Neural progenitor cell (in vitro differentiated cells): ENCODE measurements at regions not wholly inside any gene's neighbourhood (a gene's known extent, or its start where the extent isn't known, plus 50 kb on each side); places are given as distances from the start of the nearest gene placed in this dataset.

Experiments used
- DNase-seq: peaks from one replicate; pipeline ENCODE4 v3.0.0-alpha.2; 2016; ENCODE audit warnings: low spot score
- H2AFZ ChIP-seq: fragments of 200-600 bp; sonication (generic); replicated peaks from 2 replicates; pipeline ENCODE4 v1.6.1; 2016; ENCODE audit warnings: antibody characterized with exemption
- H3F3A ChIP-seq: fragments of 200-600 bp; sonication (generic); 2 replicates; pipeline ENCODE4 v1.6.1; 2016; ENCODE audit warnings: antibody characterized with exemption, low read depth
- H3K27ac ChIP-seq: fragments of 200-600 bp; sonication (generic); 2 replicates; pipeline ENCODE4 v1.5.1; 2016; ENCODE audit warnings: mild to moderate bottlenecking
- H3K27me3 ChIP-seq: fragments of 200-600 bp; sonication (generic); 2 replicates; pipeline ENCODE4 v1.6.1; 2016; ENCODE audit warnings: mild to moderate bottlenecking, moderate library complexity
- H3K36me3 ChIP-seq: fragments of 200-600 bp; sonication (generic); 2 replicates; pipeline ENCODE4 v1.5.1; 2016
- H3K4me1 ChIP-seq: fragments of 200-600 bp; sonication (generic); 2 replicates; pipeline ENCODE4 v1.6.1; 2016; ENCODE audit warnings: mixed run types
- H3K4me2 ChIP-seq: fragments of 200-600 bp; sonication (generic); 2 replicates; pipeline ENCODE4 v1.6.1; 2016
- H3K4me3 ChIP-seq: fragments of 200-600 bp; sonication (generic); 2 replicates; pipeline ENCODE4 v1.5.1; 2016
- H3K79me2 ChIP-seq: fragments of 200-600 bp; sonication (generic); 2 replicates; pipeline ENCODE4 v1.6.1; 2016; ENCODE audit warnings: low read depth
- H3K9ac ChIP-seq: fragments of 200-600 bp; sonication (generic); 2 replicates; pipeline ENCODE4 v1.6.1; 2016
- H3K9me3 ChIP-seq: fragments of 200-600 bp; sonication (generic); 2 replicates; pipeline ENCODE4 v1.5.1; 2016; ENCODE audit warnings: low read depth
- H4K20me1 ChIP-seq: fragments of 200-600 bp; sonication (generic); 2 replicates; pipeline ENCODE4 v1.6.1; 2016; ENCODE audit warnings: low read depth
- H3K27ac Mint-ChIP-seq: 3 replicates; pipeline ENCODE4 v1.8.0; 2021; ENCODE audit warnings: mixed read lengths
- H3K27me3 Mint-ChIP-seq: 2 replicates; pipeline ENCODE4 v1.8.0; 2022; ENCODE audit warnings: low read depth, mild to moderate bottlenecking, inconsistent platforms, moderate library complexity, mixed read lengths; ENCODE audit not compliant: insufficient read depth
- H3K36me3 Mint-ChIP-seq: 3 replicates; pipeline ENCODE4 v1.8.0; 2021; ENCODE audit warnings: mixed read lengths
- H3K4me1 Mint-ChIP-seq: 3 replicates; pipeline ENCODE4 v1.8.0; 2021; ENCODE audit warnings: mixed read lengths
- H3K4me3 Mint-ChIP-seq: 3 replicates; pipeline ENCODE4 v1.8.0; 2021; ENCODE audit warnings: mild to moderate bottlenecking, moderate library complexity, mixed read lengths
- H3K9me3 Mint-ChIP-seq: 3 replicates; pipeline ENCODE4 v1.8.0; 2020; ENCODE audit warnings: mixed read lengths
- CTCF ChIP-seq: fragments of 200-600 bp; sonication (generic); IDR thresholded peaks from 2 replicates; pipeline ENCODE4 v1.5.1; 2017; ENCODE audit warnings: antibody characterized with exemption, mild to moderate bottlenecking
- EZH2 ChIP-seq: fragments of 200-600 bp; sonication (generic); IDR thresholded peaks from 2 replicates; pipeline ENCODE4 v1.6.1; 2017; ENCODE audit warnings: antibody characterized with exemption, mild to moderate bottlenecking, moderate library complexity
- EZH2phosphoT487 ChIP-seq: fragments of 200-600 bp; sonication (generic); IDR thresholded peaks from 2 replicates; pipeline ENCODE4 v1.6.1; 2017; ENCODE audit warnings: antibody characterized with exemption

- Histone ChIP-seq H3K4me1 (no peaks in the 10 kb centered on the region), H2AFZ (no peak overlapping the region), H3K27me3 (no peaks in the 10 kb centered on the region), H3F3A (no peaks in the 10 kb centered on the region), H3K4me3 (no peak overlapping the region), H3K9me3 (no peaks in the 10 kb centered on the region), H3K79me2 (no peaks in the 10 kb centered on the region), H3K27ac (no peak overlapping the region), H3K36me3 (no peaks in the 10 kb centered on the region), H4K20me1 (no peaks in the 10 kb centered on the region), H3K9ac (no peak overlapping the region), H3K4me2 (no peak overlapping the region)
- Mint-ChIP-seq H3K9me3 (no peaks in the 10 kb centered on the region), H3K27ac (no peak overlapping the region), H3K27me3 (peaks cover 5% of the 10 kb centered on the region), H3K36me3 (no peaks in the 10 kb centered on the region), H3K4me3 (no peak overlapping the region), H3K4me1 (peaks cover 10% of the 10 kb centered on the region)
- no peak for DNase-seq
- TF ChIP-seq CTCF = no peak
- TF ChIP-seq EZH2phosphoT487 = no peak
- no peak for TF ChIP-seq EZH2
These were observed 148.7 kb upstream of the SPAG17 start for GRCh38 chr1:118333601-118334210.

- H3K27me3 ChIP-seq = no peaks in the 10 kb centered on the region
- no peaks in the 10 kb centered on the region for H3K36me3 ChIP-seq
- TF ChIP-seq EZH2phosphoT487 (no peak), EZH2 (no peak), CTCF (no peak)
- H2AFZ ChIP-seq = no peak overlapping the region
- H3K9me3 Mint-ChIP-seq = peaks cover 1% of the 10 kb centered on the region
- H3K4me3 ChIP-seq = no peak overlapping the region
- no peaks in the 10 kb centered on the region for H3K79me2 ChIP-seq
- no peaks in the 10 kb centered on the region for H3K9me3 ChIP-seq
- no peaks in the 10 kb centered on the region for H3F3A ChIP-seq
- H4K20me1 ChIP-seq = no peaks in the 10 kb centered on the region
- no peaks in the 10 kb centered on the region for H3K4me1 ChIP-seq
- H3K9ac ChIP-seq = no peak overlapping the region
- H3K4me3 Mint-ChIP-seq = no peak overlapping the region
- no peak overlapping the region for H3K4me2 ChIP-seq
- DNase-seq = no peak
- no peaks in the 10 kb centered on the region for H3K4me1 Mint-ChIP-seq
- no peak overlapping the region for H3K27ac ChIP-seq
- peaks cover 4% of the 10 kb centered on the region for H3K27me3 Mint-ChIP-seq
- H3K27ac Mint-ChIP-seq = no peak overlapping the region
- H3K36me3 Mint-ChIP-seq = no peaks in the 10 kb centered on the region
These were observed 142.1 kb upstream of the SPAG17 start for GRCh38 chr1:118326960-118327629.

GRCh38 chr1:118325550-118326225, 140.7 kb upstream of the SPAG17 start:
- Histone ChIP-seq H3K4me3 (no peak overlapping the region), H3K9ac (no peak overlapping the region), H3K27ac (no peak overlapping the region), H3K79me2 (no peaks in the 10 kb centered on the region), H3K4me1 (no peaks in the 10 kb centered on the region), H4K20me1 (no peaks in the 10 kb centered on the region), H3F3A (no peaks in the 10 kb centered on the region), H3K9me3 (no peaks in the 10 kb centered on the region), H3K27me3 (no peaks in the 10 kb centered on the region), H3K4me2 (no peak overlapping the region), H3K36me3 (no peaks in the 10 kb centered on the region), H2AFZ (no peak overlapping the region)
- Mint-ChIP-seq H3K27me3 (peaks cover 2% of the 10 kb centered on the region), H3K9me3 (peaks cover 1% of the 10 kb centered on the region), H3K36me3 (no peaks in the 10 kb centered on the region), H3K27ac (no peak overlapping the region), H3K4me1 (no peaks in the 10 kb centered on the region), H3K4me3 (no peak overlapping the region)
- DNase-seq = no peak
- no peak for TF ChIP-seq EZH2

- no peak overlapping the region for H3K4me2 ChIP-seq
- no peaks in the 10 kb centered on the region for H4K20me1 ChIP-seq
- no peaks in the 10 kb centered on the region for H3K4me1 ChIP-seq
- Mint-ChIP-seq H3K27me3 (peaks cover 7% of the 10 kb centered on the region), H3K36me3 (no peaks in the 10 kb centered on the region), H3K9me3 (peaks cover 1% of the 10 kb centered on the region), H3K27ac (no peak overlapping the region), H3K4me3 (no peak overlapping the region), H3K4me1 (no peaks in the 10 kb centered on the region)
- H3K9me3 ChIP-seq = no peaks in the 10 kb centered on the region
- H3F3A ChIP-seq = no peaks in the 10 kb centered on the region
- no peak overlapping the region for H3K4me3 ChIP-seq
- no peak for DNase-seq
- TF ChIP-seq EZH2 = no peak
- no peak for TF ChIP-seq EZH2phosphoT487
- no peak for TF ChIP-seq CTCF
- no peak overlapping the region for H3K27ac ChIP-seq
- H3K9ac ChIP-seq = no peak overlapping the region
- H3K36me3 ChIP-seq = no peaks in the 10 kb centered on the region
- H3K27me3 ChIP-seq = no peaks in the 10 kb centered on the region
- no peak overlapping the region for H2AFZ ChIP-seq
- no peaks in the 10 kb centered on the region for H3K79me2 ChIP-seq
These were observed 138.2 kb upstream of the SPAG17 start for GRCh38 chr1:118323246-118323645.
